Neural crest cell (in vitro differentiated cells): ENCODE measurements at regions not wholly inside any gene's neighbourhood (a gene's known extent, or its start where the extent isn't known, plus 50 kb on each side); places are given as distances from the start of the nearest gene placed in this dataset.

Source experiments
- DNase-seq: peaks from one replicate; pipeline ENCODE4 v3.0.0; 2021; ENCODE audit warnings: low read depth, mixed read lengths, low spot score
- H3K27ac Mint-ChIP-seq: one replicate; pipeline ENCODE4 v1.8.0; 2021; ENCODE audit warnings: mild to moderate bottlenecking, mixed read lengths; ENCODE audit not compliant: unreplicated experiment
- H3K27me3 Mint-ChIP-seq: 2 replicates; pipeline ENCODE4 v1.8.0; 2021; ENCODE audit warnings: low read depth, mild to moderate bottlenecking, mixed read lengths
- H3K36me3 Mint-ChIP-seq: 2 replicates; pipeline ENCODE4 v1.8.0; 2021; ENCODE audit warnings: low read depth, mild to moderate bottlenecking, mixed read lengths
- H3K4me1 Mint-ChIP-seq: 2 replicates; pipeline ENCODE4 v1.8.0; 2021; ENCODE audit warnings: mixed read lengths
- H3K4me3 Mint-ChIP-seq: one replicate; pipeline ENCODE4 v1.8.0; 2021; ENCODE audit warnings: mild to moderate bottlenecking, mixed read lengths
- H3K9me3 Mint-ChIP-seq: 2 replicates; pipeline ENCODE4 v1.8.0; 2021; ENCODE audit warnings: mixed read lengths
- TF ChIP-seq, protein P1 (sequence below): fragments of 200-600 bp; sonication (generic); conservative IDR thresholded peaks from 2 replicates; pipeline ENCODE4 v1.5.0; 2021; ENCODE audit warnings: antibody characterized with exemption, mild to moderate bottlenecking

DNA sequence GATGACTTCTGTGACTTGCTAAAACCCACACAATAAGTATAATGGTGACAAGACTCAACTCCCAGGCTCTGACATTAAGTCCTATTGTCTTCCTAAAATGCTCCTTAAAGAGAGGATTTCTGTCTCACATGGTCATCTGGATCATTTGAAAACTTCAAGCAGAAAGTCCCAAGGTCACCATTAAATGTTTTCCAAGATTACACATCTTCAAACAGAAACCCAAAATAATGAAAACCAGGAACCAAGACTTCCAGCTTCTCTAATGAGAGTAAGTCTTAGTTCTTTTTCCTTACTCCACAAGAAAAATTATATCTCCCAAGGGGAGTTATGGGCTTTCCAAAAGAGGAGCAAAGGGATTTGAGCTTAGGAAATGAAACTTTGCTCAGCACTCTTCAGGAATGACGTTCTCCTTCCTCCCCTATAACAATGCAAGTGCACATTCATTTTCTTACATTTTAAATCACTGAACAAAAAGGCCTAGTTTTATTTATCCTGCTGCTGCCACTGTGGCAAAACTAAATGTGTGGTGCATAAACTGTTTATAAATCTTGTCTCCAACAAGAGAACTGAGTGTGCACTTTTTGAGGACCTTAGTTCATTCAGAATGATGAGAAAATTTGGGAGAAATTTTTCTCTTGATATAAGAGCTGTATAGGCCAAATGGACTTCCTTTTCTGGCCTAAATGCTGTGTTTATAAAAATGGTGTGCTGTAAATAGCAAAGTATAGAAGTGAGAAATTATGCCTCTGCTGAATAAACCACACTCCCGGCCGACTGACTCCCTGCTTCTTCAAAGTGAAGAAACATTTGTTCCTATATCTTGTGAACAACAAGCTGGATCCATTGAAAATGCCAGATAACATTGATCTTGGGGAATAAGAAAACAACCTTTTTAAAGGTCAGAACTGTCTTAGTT lies 148.4 kb upstream of the PLEKHG7 start:
- Mint-ChIP-seq H3K27ac (no peak overlapping the region), H3K4me3 (no peak overlapping the region), H3K4me1 (no peaks in the 10 kb centered on the region), H3K36me3 (no peaks in the 10 kb centered on the region), H3K9me3 (no peaks in the 10 kb centered on the region), H3K27me3 (no peaks in the 10 kb centered on the region)
- no peak for DNase-seq
- TF ChIP-seq, protein P1, sequence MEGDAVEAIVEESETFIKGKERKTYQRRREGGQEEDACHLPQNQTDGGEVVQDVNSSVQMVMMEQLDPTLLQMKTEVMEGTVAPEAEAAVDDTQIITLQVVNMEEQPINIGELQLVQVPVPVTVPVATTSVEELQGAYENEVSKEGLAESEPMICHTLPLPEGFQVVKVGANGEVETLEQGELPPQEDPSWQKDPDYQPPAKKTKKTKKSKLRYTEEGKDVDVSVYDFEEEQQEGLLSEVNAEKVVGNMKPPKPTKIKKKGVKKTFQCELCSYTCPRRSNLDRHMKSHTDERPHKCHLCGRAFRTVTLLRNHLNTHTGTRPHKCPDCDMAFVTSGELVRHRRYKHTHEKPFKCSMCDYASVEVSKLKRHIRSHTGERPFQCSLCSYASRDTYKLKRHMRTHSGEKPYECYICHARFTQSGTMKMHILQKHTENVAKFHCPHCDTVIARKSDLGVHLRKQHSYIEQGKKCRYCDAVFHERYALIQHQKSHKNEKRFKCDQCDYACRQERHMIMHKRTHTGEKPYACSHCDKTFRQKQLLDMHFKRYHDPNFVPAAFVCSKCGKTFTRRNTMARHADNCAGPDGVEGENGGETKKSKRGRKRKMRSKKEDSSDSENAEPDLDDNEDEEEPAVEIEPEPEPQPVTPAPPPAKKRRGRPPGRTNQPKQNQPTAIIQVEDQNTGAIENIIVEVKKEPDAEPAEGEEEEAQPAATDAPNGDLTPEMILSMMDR = no peak

DNA sequence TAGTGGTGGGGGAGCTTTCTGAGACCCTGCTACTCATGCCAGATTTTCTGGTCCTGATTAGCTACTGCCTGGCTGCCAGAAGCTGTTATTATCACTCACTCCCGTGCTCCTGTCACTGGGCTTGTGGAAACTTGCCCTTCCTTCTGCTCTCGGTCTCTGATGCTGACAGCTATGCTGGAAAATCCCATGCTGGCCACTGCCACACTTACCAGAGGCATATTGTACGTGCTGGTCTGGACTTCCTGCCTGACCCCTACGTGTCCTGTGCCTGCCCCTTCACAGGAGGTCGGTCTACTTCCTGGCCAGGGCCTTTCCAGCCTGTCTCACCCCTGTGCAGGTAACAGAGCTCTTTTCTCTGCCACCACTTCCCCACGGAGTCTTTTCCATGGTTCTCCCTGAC lies 149.4 kb upstream of the PLEKHG7 start:
- Mint-ChIP-seq H3K27ac (no peak overlapping the region), H3K36me3 (no peaks in the 10 kb centered on the region), H3K27me3 (no peaks in the 10 kb centered on the region), H3K4me1 (no peaks in the 10 kb centered on the region), H3K9me3 (no peaks in the 10 kb centered on the region), H3K4me3 (no peak overlapping the region)
- no peak for DNase-seq
- TF ChIP-seq, protein P1 = no peak

DNA sequence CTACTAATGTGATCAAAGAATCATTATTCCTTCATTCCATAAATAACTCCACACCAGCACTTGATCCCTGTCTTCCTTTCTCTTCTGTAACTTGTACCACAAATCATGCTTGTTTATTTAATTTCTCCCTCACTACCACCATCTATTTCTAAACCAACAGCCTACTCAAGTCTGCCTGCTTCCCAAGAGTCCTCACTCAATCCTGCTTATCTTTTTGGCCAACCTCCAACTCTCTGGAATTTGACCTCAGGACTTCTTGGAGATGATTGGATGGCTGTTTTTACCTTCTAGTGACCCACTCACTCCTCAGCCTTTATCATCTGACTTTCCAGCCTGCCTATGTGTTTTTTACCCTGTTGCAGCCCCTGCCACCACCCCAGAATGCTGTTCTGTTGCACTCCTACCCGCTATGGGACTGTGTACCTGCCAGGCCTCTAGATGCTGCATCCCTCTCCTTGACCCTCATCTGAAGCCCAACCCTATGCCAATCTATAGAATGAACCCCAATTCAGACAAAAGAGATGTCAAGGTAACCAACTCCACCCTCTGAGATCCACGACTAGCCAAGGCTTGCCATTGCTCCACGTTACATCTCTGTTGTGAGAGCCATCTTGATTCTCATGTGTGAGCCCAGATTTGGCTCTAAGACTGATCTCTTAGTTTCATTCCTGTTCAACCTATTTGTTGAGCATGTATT lies 150.2 kb upstream of the PLEKHG7 start:
- TF ChIP-seq, protein P1 = no peak
- no peak overlapping the region for H3K27ac Mint-ChIP-seq

DNA sequence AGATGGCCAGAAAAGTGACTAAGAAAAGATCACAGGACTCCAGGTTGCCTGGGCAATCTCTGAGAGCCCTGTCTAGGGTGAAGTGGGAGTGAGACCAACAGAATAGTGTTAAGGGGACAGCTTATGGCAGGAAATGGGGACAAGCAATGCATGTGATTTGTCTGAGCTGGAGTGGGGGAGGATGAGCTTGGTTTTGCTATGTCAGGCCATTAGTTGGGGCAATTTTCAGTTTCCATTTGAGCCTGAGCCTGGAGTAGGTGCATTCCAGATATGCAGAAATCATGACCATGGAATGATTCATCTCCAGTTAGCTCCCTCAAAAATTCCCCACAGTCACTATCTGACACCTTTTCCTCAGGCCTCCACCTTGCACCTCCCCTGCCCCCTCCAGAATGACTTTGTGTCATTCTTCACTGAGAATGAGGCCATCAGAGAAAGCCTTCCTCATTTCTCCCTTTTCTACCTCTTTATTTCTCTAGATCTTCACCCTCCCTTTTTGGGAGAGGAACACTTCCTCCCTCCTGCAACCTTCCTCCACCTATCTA lies 150.9 kb upstream of the PLEKHG7 start:
- H3K27me3 Mint-ChIP-seq = no peaks in the 10 kb centered on the region
- no peaks in the 10 kb centered on the region for H3K9me3 Mint-ChIP-seq
- TF ChIP-seq, protein P1 = no peak
- no peaks in the 10 kb centered on the region for H3K4me1 Mint-ChIP-seq
- no peak overlapping the region for H3K27ac Mint-ChIP-seq
- no peak for DNase-seq
- H3K4me3 Mint-ChIP-seq = no peak overlapping the region
- H3K36me3 Mint-ChIP-seq = no peaks in the 10 kb centered on the region

More for the DNA sequence above, 150.2 kb upstream of the PLEKHG7 start:
- H3K9me3 Mint-ChIP-seq = no peaks in the 10 kb centered on the region
- no peaks in the 10 kb centered on the region for H3K36me3 Mint-ChIP-seq
- H3K4me3 Mint-ChIP-seq = no peak overlapping the region
- no peak for DNase-seq
- H3K27me3 Mint-ChIP-seq = no peaks in the 10 kb centered on the region
- H3K4me1 Mint-ChIP-seq = no peaks in the 10 kb centered on the region

DNA sequence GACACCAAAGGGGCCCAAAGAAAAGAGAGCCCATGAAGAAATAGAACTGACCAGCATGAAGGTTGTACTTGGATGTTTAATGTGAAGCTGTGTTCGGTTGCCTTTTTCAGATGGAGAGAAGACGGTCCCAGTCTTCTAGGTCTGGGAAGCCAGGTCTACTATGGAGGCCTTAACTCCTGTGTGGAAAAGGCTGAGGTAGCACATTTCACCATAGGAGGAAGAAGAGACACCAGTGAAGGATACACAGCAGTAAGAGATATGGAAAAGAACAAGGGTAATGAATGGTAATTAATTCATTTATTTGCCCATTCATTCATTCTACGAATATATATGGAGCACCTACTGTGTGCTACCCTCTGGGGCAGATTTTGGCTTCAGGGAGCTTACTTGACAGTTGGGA lies 151.6 kb upstream of the PLEKHG7 start:
- Mint-ChIP-seq H3K9me3 (no peaks in the 10 kb centered on the region), H3K4me1 (no peaks in the 10 kb centered on the region), H3K4me3 (no peak overlapping the region), H3K36me3 (no peaks in the 10 kb centered on the region), H3K27ac (no peak overlapping the region), H3K27me3 (no peaks in the 10 kb centered on the region)
- TF ChIP-seq, protein P1 = no peak
- DNase-seq = no peak
